ENCODE measurements at regions not wholly inside any gene's neighbourhood (a gene's known extent, or its start where the extent isn't known, plus 50 kb on each side); places are given as distances from the start of the nearest gene placed in this dataset.

DNA sequence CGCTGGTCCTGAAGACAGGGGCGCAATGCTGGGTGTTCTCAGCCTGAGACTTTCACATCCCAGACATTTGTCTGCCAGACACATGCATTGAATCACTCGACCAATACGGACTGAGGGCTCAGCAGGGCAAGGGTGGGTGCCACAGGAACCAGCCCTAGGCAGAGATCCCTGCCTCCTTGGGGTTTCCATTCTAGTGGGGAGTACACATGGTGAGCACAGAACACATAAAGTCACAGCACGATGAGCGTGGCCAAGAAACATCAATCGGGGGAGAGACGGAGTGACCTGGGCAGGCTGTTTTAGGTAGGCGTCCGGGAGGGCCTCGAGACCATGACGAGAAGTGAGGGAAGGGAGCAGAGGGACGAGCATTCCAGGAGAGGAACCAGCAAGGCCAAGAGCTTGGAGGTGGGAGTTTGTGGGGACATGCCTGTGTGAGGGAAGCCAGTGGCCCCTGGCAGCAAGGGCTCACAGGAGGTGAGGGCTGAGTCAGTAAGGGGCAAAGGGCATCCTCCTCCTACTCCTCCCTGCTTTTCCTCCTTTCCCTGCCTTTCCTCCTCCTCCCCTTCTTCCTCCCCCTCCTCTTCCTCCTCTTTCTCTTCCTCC is 126.3 kb upstream of the PEG3 start:
- TF ChIP-seq, protein P1, sequence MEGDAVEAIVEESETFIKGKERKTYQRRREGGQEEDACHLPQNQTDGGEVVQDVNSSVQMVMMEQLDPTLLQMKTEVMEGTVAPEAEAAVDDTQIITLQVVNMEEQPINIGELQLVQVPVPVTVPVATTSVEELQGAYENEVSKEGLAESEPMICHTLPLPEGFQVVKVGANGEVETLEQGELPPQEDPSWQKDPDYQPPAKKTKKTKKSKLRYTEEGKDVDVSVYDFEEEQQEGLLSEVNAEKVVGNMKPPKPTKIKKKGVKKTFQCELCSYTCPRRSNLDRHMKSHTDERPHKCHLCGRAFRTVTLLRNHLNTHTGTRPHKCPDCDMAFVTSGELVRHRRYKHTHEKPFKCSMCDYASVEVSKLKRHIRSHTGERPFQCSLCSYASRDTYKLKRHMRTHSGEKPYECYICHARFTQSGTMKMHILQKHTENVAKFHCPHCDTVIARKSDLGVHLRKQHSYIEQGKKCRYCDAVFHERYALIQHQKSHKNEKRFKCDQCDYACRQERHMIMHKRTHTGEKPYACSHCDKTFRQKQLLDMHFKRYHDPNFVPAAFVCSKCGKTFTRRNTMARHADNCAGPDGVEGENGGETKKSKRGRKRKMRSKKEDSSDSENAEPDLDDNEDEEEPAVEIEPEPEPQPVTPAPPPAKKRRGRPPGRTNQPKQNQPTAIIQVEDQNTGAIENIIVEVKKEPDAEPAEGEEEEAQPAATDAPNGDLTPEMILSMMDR (IDR thresholded peaks at IDR 0.05): no peak
- no peak for TF ChIP-seq POLR2AphosphoS5 (IDR thresholded peaks at IDR 0.05)

Measured in transverse colon (tissue), 4 donors.